GOT3 (cell line): ENCODE measurements at regions not wholly inside any gene's neighbourhood (a gene's known extent, or its start where the extent isn't known, plus 50 kb on each side); places are given as distances from the start of the nearest gene placed in this dataset.

ENCODE experiments used
- DNase-seq: peaks from one replicate; lab custom pipeline; 2025; ENCODE audit warnings: mixed read lengths; lab: John Stamatoyannopoulos, UW

DNA sequence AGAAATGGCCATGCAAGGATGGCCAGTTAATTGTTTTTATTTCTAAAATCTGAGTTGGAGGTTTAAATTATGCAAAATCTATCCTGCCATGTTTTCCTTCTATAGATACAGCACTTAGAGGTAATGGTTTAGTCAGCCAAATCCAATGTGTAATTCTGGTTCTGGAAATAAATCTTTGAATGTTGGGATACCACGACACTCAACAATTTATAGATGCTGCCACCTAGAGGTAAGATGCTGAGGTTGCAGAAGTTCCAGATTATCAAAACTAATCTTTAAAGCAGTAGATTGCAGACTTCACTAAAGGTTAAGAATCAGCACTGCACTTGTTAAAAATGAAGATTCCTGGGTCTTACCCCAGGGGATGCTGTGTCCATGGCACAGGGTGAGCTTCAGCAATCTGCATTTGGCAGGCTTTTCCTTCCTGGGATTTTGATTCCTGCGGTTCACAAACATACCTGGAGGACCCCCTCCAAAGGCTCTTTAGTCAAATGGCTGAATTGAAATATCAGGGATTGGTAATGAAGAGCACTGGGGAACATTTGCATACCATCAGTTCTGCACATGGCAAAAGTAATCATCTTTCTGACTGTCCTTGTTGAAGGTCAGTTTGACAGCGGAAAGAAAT is 53.4 kb upstream of the ANO4 start:
- no peak for DNase-seq

DNA sequence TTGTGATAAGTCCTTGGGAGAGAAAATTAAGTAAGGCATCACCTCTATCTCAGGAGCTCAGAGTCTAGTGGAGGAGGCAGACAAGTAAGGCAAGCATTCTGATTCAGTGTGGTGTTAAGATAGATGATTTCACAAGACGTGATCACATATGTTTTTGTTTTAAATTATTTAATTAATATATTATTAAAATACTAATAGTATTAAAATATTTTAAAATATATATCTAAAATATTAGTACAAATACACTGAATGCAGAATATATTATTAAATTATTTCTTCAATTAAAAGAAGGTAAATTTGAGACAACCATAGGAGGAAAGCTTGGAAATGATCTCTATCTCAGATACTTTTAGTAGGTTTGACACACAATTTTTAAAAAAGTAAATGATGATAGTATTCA is 51.5 kb upstream of the ANO4 start:
- no peak for DNase-seq
